Ecto neural progenitor cell (in vitro differentiated cells): ENCODE measurements at regions not wholly inside any gene's neighbourhood (a gene's known extent, or its start where the extent isn't known, plus 50 kb on each side); places are given as distances from the start of the nearest gene placed in this dataset.

Experiments
- DNase-seq: peaks from one replicate; pipeline ENCODE4 v3.0.0-alpha.2; 2018; ENCODE audit warnings: low spot score

GRCh38 chr6:164152611-164153010 lies 738.1 kb downstream of the QKI start:
- DNase-seq, result no peak

GRCh38 chr6:164151161-164152120 lies 736.9 kb downstream of the QKI start:
- peak; percentile 61 for DNase-seq

- DNase-seq, result peak; percentile 53
Observed at GRCh38 chr6:164150232-164150631, 735.7 kb downstream of the QKI start.

GRCh38 chr6:164148788-164149187 lies 734.3 kb downstream of the QKI start:
- DNase-seq, result no peak

GRCh38 chr6:164144316-164144715 lies 729.8 kb downstream of the QKI start:
- no peak for DNase-seq

GRCh38 chr6:164142322-164142721 lies 727.8 kb downstream of the QKI start:
- no peak for DNase-seq

- DNase-seq, result no peak
Observed at GRCh38 chr6:164135511-164136132, 721.1 kb downstream of the QKI start.

- DNase-seq, result no peak
Observed at GRCh38 chr6:164133095-164133494, 718.6 kb downstream of the QKI start.

- DNase-seq, result no peak
Observed at GRCh38 chr6:164130585-164130984, 716.1 kb downstream of the QKI start.

GRCh38 chr6:164130151-164130550 lies 715.6 kb downstream of the QKI start:
- DNase-seq, result no peak

- no peak for DNase-seq
Observed at GRCh38 chr6:164129218-164129617, 714.7 kb downstream of the QKI start.

- DNase-seq, result no peak
Observed at GRCh38 chr6:164128101-164128500, 713.6 kb downstream of the QKI start.

- no peak for DNase-seq
Observed at GRCh38 chr6:164124986-164125385, 710.5 kb downstream of the QKI start.

- DNase-seq, result no peak
Observed at GRCh38 chr6:164124473-164124872, 710.0 kb downstream of the QKI start.

- no peak for DNase-seq
Observed at GRCh38 chr6:164122109-164122508, 707.6 kb downstream of the QKI start.

- no peak for DNase-seq
Observed at GRCh38 chr6:164121527-164121926, 707.0 kb downstream of the QKI start.

- no peak for DNase-seq
Observed at GRCh38 chr6:164114651-164115050, 700.1 kb downstream of the QKI start.

GRCh38 chr6:164114051-164114450 lies 699.5 kb downstream of the QKI start:
- no peak for DNase-seq

- DNase-seq, result no peak
Observed at GRCh38 chr6:164113637-164114036, 699.1 kb downstream of the QKI start.

- no peak for DNase-seq
Observed at GRCh38 chr6:164109770-164110140, 695.2 kb downstream of the QKI start.

- no peak for DNase-seq
Observed at GRCh38 chr6:164108869-164109769, 694.6 kb downstream of the QKI start.

- no peak for DNase-seq
Observed at GRCh38 chr6:164108092-164108491, 693.6 kb downstream of the QKI start.
